ENCODE measurements at regions not wholly inside any gene's neighbourhood (a gene's known extent, or its start where the extent isn't known, plus 50 kb on each side); places are given as distances from the start of the nearest gene placed in this dataset.
"Not testable (repeated sequence)": the region's sequence is repeated elsewhere in the genome, so short reads cannot be mapped to it uniquely, and the experiment has no call there.

GRCh38 chr3:66863205-66864111, 134.6 kb upstream of the KBTBD8 start:
- no peak for DNase-seq

GRCh38 chr3:66884659-66885058, 113.4 kb upstream of the KBTBD8 start:
- DNase-seq: no peak

GRCh38 chr3:66885326-66886000, 112.6 kb upstream of the KBTBD8 start:
- no peak for DNase-seq

- no peak for DNase-seq
Measured at GRCh38 chr3:66889750-66890494, 108.2 kb upstream of the KBTBD8 start.

- no peak for DNase-seq
Measured at GRCh38 chr3:66898155-66898554, 100.0 kb upstream of the KBTBD8 start.

GRCh38 chr3:66904336-66904735, 93.8 kb upstream of the KBTBD8 start:
- no peak for DNase-seq

- DNase-seq: no peak
Measured at GRCh38 chr3:66904831-66905493, 93.1 kb upstream of the KBTBD8 start.

- no peak for DNase-seq
Measured at GRCh38 chr3:66907136-66907535, 91.0 kb upstream of the KBTBD8 start.

GRCh38 chr3:66910266-66911055, 87.6 kb upstream of the KBTBD8 start:
- no peak for DNase-seq

- no peak for DNase-seq
Measured at GRCh38 chr3:66912306-66912705, 85.8 kb upstream of the KBTBD8 start.

GRCh38 chr3:66922058-66922457, 76.0 kb upstream of the KBTBD8 start:
- DNase-seq: no peak

GRCh38 chr3:66923969-66924368, 74.1 kb upstream of the KBTBD8 start:
- DNase-seq: no peak

GRCh38 chr3:66928252-66928651, 69.9 kb upstream of the KBTBD8 start:
- no peak for DNase-seq

- no peak for DNase-seq
Measured at GRCh38 chr3:66931291-66931690, 66.8 kb upstream of the KBTBD8 start.

GRCh38 chr3:66931699-66932098, 66.4 kb upstream of the KBTBD8 start:
- no peak for DNase-seq

GRCh38 chr3:66933233-66933632, 64.9 kb upstream of the KBTBD8 start:
- DNase-seq: no peak

- DNase-seq: no peak
Measured at GRCh38 chr3:66934041-66934440, 64.1 kb upstream of the KBTBD8 start.

GRCh38 chr3:66934725-66935124, 63.4 kb upstream of the KBTBD8 start:
- DNase-seq: no peak

- not testable (repeated sequence) for DNase-seq
Measured at GRCh38 chr3:66937041-66937440, 61.1 kb upstream of the KBTBD8 start.

GRCh38 chr3:66938338-66938963, 59.7 kb upstream of the KBTBD8 start:
- peak in 1 of 2 experiments; percentile 3 for DNase-seq

- no peak for DNase-seq
Measured at GRCh38 chr3:66948041-66948440, 50.1 kb upstream of the KBTBD8 start.
